H1 (cell line): ENCODE measurements at regions not wholly inside any gene's neighbourhood (a gene's known extent, or its start where the extent isn't known, plus 50 kb on each side); places are given as distances from the start of the nearest gene placed in this dataset.

ENCODE experiments used
- CTCF ChIA-PET: fragments of 300-600 bp; sonication (Branson Sonifier 250); formaldehyde crosslinking; loops from one replicate; lab custom pipeline; 2021; ENCODE audit not compliant: partially characterized antibody; lab: Charles Lee
- POLR2A ChIA-PET: fragments of 300-600 bp; sonication (Branson Sonifier 250); formaldehyde crosslinking; loops from one replicate; lab custom pipeline; 2021; ENCODE audit warnings: inconsistent platforms; ENCODE audit not compliant: partially characterized antibody; lab: Charles Lee
- DNase-seq, 2 experiments: peaks; one replicate each; pipeline versions ENCODE4 v3.0.0 to v3.0.0-alpha.2; 2010 to 2022; ENCODE audit warnings: low spot score in 2 of 2, low read depth in 1 of 2, mixed read lengths in 1 of 2
- FAIRE-seq: peaks from 2 replicates; lab custom pipeline; 2011; peaks lifted over from hg19 to GRCh38; lab: Jason Lieb, UNC
- H2AFZ ChIP-seq: 2 replicates; pipeline ENCODE4 v1.8.1; 2012; ENCODE audit warnings: low read length, inconsistent platforms
- H2AK5ac ChIP-seq: 2 replicates; pipeline ENCODE4 v1.6.1; 2013; ENCODE audit warnings: low read depth, low read length
- H2BK120ac ChIP-seq: replicated peaks from 2 replicates; pipeline ENCODE3; 2013; ENCODE audit warnings: low read depth, low read length, inconsistent platforms
- H2BK12ac ChIP-seq: 2 replicates; pipeline ENCODE4 v1.6.1; 2013; ENCODE audit warnings: low read depth, low read length
- H2BK15ac ChIP-seq: 2 replicates; pipeline ENCODE4 v1.6.1; 2013; ENCODE audit warnings: low read length
- H2BK20ac ChIP-seq: 2 replicates; pipeline ENCODE4 v1.6.1; 2013; ENCODE audit warnings: low read length
- H2BK5ac ChIP-seq: 2 replicates; pipeline ENCODE4 v1.6.1; 2013; ENCODE audit warnings: low read depth, low read length
- H3K14ac ChIP-seq: 2 replicates; pipeline ENCODE4 v1.6.1; 2013; ENCODE audit warnings: inconsistent platforms; ENCODE audit not compliant: insufficient read length
- H3K18ac ChIP-seq: 2 replicates; pipeline ENCODE4 v1.6.1; 2013; ENCODE audit warnings: low read length; ENCODE audit errors: extremely low read depth
- H3K23ac ChIP-seq: 2 replicates; pipeline ENCODE4 v1.6.1; 2013; ENCODE audit warnings: inconsistent platforms; ENCODE audit not compliant: insufficient read length
- H3K23me2 ChIP-seq: 2 replicates; pipeline ENCODE4 v1.6.1; 2013; ENCODE audit warnings: low read depth, low read length
- H3K27ac ChIP-seq: 2 replicates; pipeline ENCODE4 v1.6.1; 2011; ENCODE audit warnings: low read depth, low read length, inconsistent platforms
- H3K27me3 ChIP-seq, 4 experiments: replicated peaks in 1 of 4; 1 replicate in 1 of 4; 2 replicates in 3 of 4; pipeline versions ENCODE4 v1.6.1 to v1.8.1; 2011 to 2013; ENCODE audit warnings: low read length in 3 of 4, mild to moderate bottlenecking in 3 of 4, inconsistent platforms in 2 of 4, mixed read lengths in 2 of 4, moderate library complexity in 1 of 4; ENCODE audit not compliant: control insufficient read depth in 3 of 4, insufficient read depth in 3 of 4; ENCODE audit errors: extremely low read depth in 1 of 4
- H3K36me3 ChIP-seq, 4 experiments: 2 replicates each; pipeline versions ENCODE4 v1.6.1 to v1.8.1; 2011 to 2013; ENCODE audit warnings: mild to moderate bottlenecking in 4 of 4, low read length in 3 of 4, moderate library complexity in 2 of 4, control low read depth in 1 of 4, inconsistent platforms in 1 of 4; ENCODE audit not compliant: insufficient read depth in 4 of 4, control insufficient read depth in 2 of 4
- H3K4ac ChIP-seq: replicated peaks from 2 replicates; pipeline ENCODE3; 2013; ENCODE audit warnings: low read length, low read depth, mixed read lengths, inconsistent platforms; ENCODE audit not compliant: insufficient read length
- H3K4me1 ChIP-seq, 4 experiments: replicated peaks in 1 of 4; 1 replicate in 1 of 4; 2 replicates in 3 of 4; pipeline versions ENCODE4 v1.6.1 to v1.8.1; 2011 to 2013; ENCODE audit warnings: low read length in 3 of 4, inconsistent platforms in 2 of 4, mixed read lengths in 1 of 4; ENCODE audit not compliant: insufficient read depth in 4 of 4, control insufficient read depth in 3 of 4
- H3K4me2 ChIP-seq, 2 experiments: 2 replicates each; pipeline versions ENCODE4 v1.6.1 to v1.8.1; 2011 to 2013; ENCODE audit warnings: low read depth in 2 of 2, low read length in 2 of 2, control low read depth in 1 of 2, inconsistent platforms in 1 of 2, mild to moderate bottlenecking in 1 of 2; ENCODE audit not compliant: insufficient read depth in 1 of 2
- H3K4me3 ChIP-seq, 4 experiments: fragments of 200-600, 300-600 bp in 1 of 4; sonication (generic), shearing (Covaris generic), sonication (Bioruptor Twin) in 1 of 4; 2 replicates each; pipeline versions ENCODE4 v1.5.1 to v1.8.1; 2011 to 2016; ENCODE audit warnings: low read length in 4 of 4, low read depth in 3 of 4, control low read depth in 2 of 4, inconsistent platforms in 2 of 4, mild to moderate bottlenecking in 2 of 4, mixed read lengths in 1 of 4, moderate library complexity in 1 of 4; ENCODE audit not compliant: insufficient read depth in 2 of 4; ENCODE audit errors: extremely low read depth in 1 of 4
- H3K56ac ChIP-seq: replicated peaks from 2 replicates; pipeline ENCODE3; 2013; ENCODE audit warnings: low read depth, mild to moderate bottlenecking, mixed read lengths, low read length, inconsistent platforms; ENCODE audit not compliant: insufficient read length
- H3K79me1 ChIP-seq: 2 replicates; pipeline ENCODE4 v1.6.1; 2013; ENCODE audit warnings: low read depth, low read length, control low read depth
- H3K79me2 ChIP-seq, 2 experiments: 2 replicates each; pipeline versions ENCODE4 v1.6.1 to v1.8.1; 2012 to 2013; ENCODE audit warnings: low read length in 2 of 2, mild to moderate bottlenecking in 2 of 2, inconsistent platforms in 1 of 2; ENCODE audit not compliant: insufficient read depth in 2 of 2, control insufficient read depth in 1 of 2
- H3K9ac ChIP-seq, 4 experiments: replicated peaks in 1 of 4; 1 replicate in 1 of 4; 2 replicates in 3 of 4; pipeline versions ENCODE4 v1.6.1 to v1.8.1; 2011 to 2013; ENCODE audit warnings: low read depth in 3 of 4, low read length in 3 of 4, control low read depth in 2 of 4, mild to moderate bottlenecking in 2 of 4, moderate library complexity in 2 of 4, inconsistent platforms in 1 of 4; ENCODE audit errors: extremely low read depth in 1 of 4
- H3K9me3 ChIP-seq, 2 experiments: 2 replicates each; pipeline versions ENCODE4 v1.6.1 to v1.8.1; 2012 to 2013; ENCODE audit warnings: mild to moderate bottlenecking in 2 of 2, moderate library complexity in 2 of 2, control low read depth in 1 of 2, inconsistent platforms in 1 of 2, low read depth in 1 of 2, low read length in 1 of 2, mixed read lengths in 1 of 2; ENCODE audit not compliant: insufficient read depth in 2 of 2
- H4K20me1 ChIP-seq, 2 experiments: replicated peaks in 1 of 2; 2 replicates each; pipeline versions ENCODE3 to v1.8.1; 2011 to 2013; ENCODE audit warnings: inconsistent platforms in 2 of 2, low read length in 2 of 2, mild to moderate bottlenecking in 1 of 2; ENCODE audit not compliant: insufficient read depth in 2 of 2, control insufficient read depth in 1 of 2
- H4K5ac ChIP-seq: 2 replicates; pipeline ENCODE4 v1.6.1; 2013; ENCODE audit warnings: low read length, low read depth, mixed read lengths, inconsistent platforms; ENCODE audit not compliant: insufficient read length
- H4K8ac ChIP-seq: 2 replicates; pipeline ENCODE4 v1.8.0; 2013; ENCODE audit warnings: mild to moderate bottlenecking, moderate library complexity, low read length, inconsistent platforms; ENCODE audit not compliant: insufficient read depth; ENCODE audit errors: extremely low read depth
- H4K91ac ChIP-seq: replicated peaks from 2 replicates; pipeline ENCODE3; 2013; ENCODE audit warnings: low read length, mixed read lengths, inconsistent platforms; ENCODE audit not compliant: insufficient read length
- CBX8 ChIP-seq: fragments of 300-800, 300-1000 bp; sonication (generic); IDR thresholded peaks from 2 replicates; pipeline ENCODE4 v1.7.1; 2016; ENCODE audit warnings: low read depth, low read length, borderline replicate concordance
- SUZ12 ChIP-seq: fragments of 200-600 bp; sonication (generic); IDR thresholded peaks from 2 replicates; pipeline ENCODE4 v1.6.1; 2012; ENCODE audit warnings: mild to moderate bottlenecking, inconsistent platforms, low read length, moderate library complexity, mixed read lengths
- YY1 ChIP-seq: IDR thresholded peaks from 2 replicates; pipeline ENCODE4 v1.6.1; 2011; ENCODE audit warnings: low read depth, mild to moderate bottlenecking, low read length
- WGBS, 2 experiments: shearing (Covaris generic) in 1 of 2; methylation state at CpG; one replicate each; pipeline versions ENCODE4 v1.1.6 to v1.1.7; 2013 to 2015; ENCODE audit warnings: low lambda C conversion rate in 2 of 2, mixed read lengths in 2 of 2, inconsistent platforms in 1 of 2, low coverage in 1 of 2, missing lambda C conversion rate in 1 of 2; ENCODE audit not compliant: insufficient replicate concordance in 2 of 2, insufficient coverage in 1 of 2, insufficient read length in 1 of 2; ENCODE audit errors: extremely low coverage in 1 of 2, missing lambda C conversion rate in 1 of 2; 5-methylcytosine and 5-hydroxymethylcytosine counted together

DNA sequence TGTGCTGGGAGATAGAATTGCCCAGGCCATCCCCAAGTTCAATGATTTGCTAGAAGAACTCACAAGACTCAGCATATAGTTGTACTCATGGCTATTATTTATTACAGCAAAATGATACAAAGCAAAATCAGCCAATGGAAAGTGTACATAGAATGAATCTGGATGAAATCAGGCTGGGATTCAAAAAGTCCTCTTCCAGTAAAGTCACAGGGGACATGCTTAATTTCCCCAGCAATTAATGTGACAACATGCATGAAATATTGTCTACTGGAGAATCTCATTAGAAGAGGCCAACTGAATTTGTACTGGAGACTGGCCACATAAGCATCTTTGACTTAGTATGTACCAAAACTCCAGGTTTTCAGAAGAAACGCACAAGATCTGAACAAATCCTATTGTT is 1043.1 kb downstream of the NAALADL2 start:
- H3K4me1 ChIP-seq: no peaks in the 10 kb centered on the region
- H3K27me3 ChIP-seq: no peaks in the 10 kb centered on the region
- H3K9ac ChIP-seq: no peak overlapping the region
- no peak overlapping the region for H2BK5ac ChIP-seq
- no peak overlapping the region for H3K14ac ChIP-seq
- H3K18ac ChIP-seq: no peak overlapping the region
- no peaks in the 10 kb centered on the region for H3K36me3 ChIP-seq
- TF ChIP-seq YY1 (no peak), CBX8 (no peak), SUZ12 (no peak)
- FAIRE-seq (no peak), DNase-seq (no peak)
- H3K4me2 ChIP-seq: no peak overlapping the region
- no peaks in the 10 kb centered on the region for H4K20me1 ChIP-seq
- H3K9me3 ChIP-seq: no peaks in the 10 kb centered on the region
- no peak overlapping the region for H3K23ac ChIP-seq
- H2BK20ac ChIP-seq: no peak overlapping the region
- no peak overlapping the region for H2BK15ac ChIP-seq
- no peak overlapping the region for H2AK5ac ChIP-seq
- WGBS, 2 experiments: 28% methylated on average over 1 of the region's 1 CpG; no CpG with 5 or more reads in 1 of the 2 experiments
- POLR2A ChIA-PET: no interaction called here
- no peak overlapping the region for H4K5ac ChIP-seq
- no peak overlapping the region for H3K56ac ChIP-seq
- no peak overlapping the region for H3K4me3 ChIP-seq
- H3K79me2 ChIP-seq: no peaks in the 10 kb centered on the region
- H3K79me1 ChIP-seq: no peaks in the 10 kb centered on the region
- H3K27ac ChIP-seq: no peak overlapping the region
- CTCF ChIA-PET: no interaction called here
- no peaks in the 10 kb centered on the region for H3K23me2 ChIP-seq
- no peak overlapping the region for H4K91ac ChIP-seq
- no peak overlapping the region for H3K4ac ChIP-seq
- no peak overlapping the region for H2BK12ac ChIP-seq
- H2AFZ ChIP-seq: no peak overlapping the region
- H4K8ac ChIP-seq: no peak overlapping the region
- H2BK120ac ChIP-seq: no peak overlapping the region
